ENCODE measurements at regions not wholly inside any gene's neighbourhood (a gene's known extent, or its start where the extent isn't known, plus 50 kb on each side); places are given as distances from the start of the nearest gene placed in this dataset.

- DNase-seq (ENCODE audit: low read depth in 3 of 3, low spot score in 2 of 3) = no peak
Observed at GRCh38 chr2:228658998-228659397, 477.5 kb upstream of the SPHKAP start.

- DNase-seq (ENCODE audit: low read depth in 3 of 3, low spot score in 2 of 3) = no peak
Observed at GRCh38 chr2:228657807-228658402, 476.4 kb upstream of the SPHKAP start.

DNA sequence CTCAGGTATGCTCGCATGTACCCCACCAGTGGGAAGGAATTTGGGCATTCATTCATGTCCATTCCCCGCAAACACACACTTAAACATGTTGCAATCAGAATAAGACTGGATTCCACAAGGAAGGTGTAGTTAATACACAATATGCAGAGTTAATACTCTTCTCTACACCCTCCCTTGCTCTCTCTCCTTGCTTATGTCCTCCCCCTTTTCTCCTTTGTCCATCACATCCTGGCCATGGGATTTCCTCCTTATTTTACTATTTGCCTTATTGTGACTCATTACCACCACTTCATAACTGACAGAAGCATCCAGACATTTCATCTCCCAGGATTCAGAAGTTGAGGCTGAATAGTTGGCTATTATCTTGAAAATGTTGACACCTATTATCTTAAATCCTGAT lies 473.8 kb upstream of the SPHKAP start:
- no peak for DNase-seq (ENCODE audit: low read depth in 3 of 3, low spot score in 2 of 3)

DNA sequence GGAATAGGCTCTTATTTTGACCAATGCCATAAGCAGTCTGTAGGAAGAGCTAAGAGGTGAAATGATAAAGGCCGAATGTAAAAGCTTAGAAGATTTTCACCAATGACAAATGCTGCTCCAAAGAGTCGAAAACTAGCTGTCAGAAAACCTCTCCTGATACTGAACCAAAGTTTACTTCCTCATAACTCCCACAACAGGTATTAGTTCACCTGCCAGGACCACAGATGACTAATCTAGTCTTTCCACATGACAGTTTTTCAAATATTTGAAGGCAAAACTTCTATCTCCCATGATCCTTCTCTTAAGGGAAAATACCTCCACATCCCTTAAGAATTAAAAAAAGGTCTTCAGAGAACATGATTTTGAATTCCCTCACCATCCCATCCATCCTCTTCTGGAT lies 473.2 kb upstream of the SPHKAP start:
- no peak for DNase-seq (ENCODE audit: low read depth in 3 of 3, low spot score in 2 of 3)

GRCh38 chr2:228653884-228654283 lies 472.4 kb upstream of the SPHKAP start:
- no peak for DNase-seq (ENCODE audit: low read depth in 3 of 3, low spot score in 2 of 3)

DNA sequence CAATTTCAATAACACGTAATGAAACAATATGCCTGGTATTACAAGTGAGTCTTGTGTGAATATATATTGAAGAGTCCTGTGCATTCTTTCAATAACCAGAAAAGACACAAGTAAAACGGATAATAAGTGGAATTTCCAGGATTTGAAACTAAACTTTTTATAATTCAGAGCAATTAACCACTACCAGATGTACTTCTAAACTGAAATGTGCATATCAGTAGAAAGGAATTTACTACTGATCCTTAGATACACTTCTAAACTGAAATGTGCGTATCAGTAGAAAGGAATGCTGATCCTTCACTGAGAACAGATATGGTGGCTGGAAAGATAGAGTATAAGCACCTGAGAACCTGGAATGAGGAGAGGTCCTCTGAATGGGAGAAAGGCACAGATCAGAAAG lies 470.9 kb upstream of the SPHKAP start:
- DNase-seq (ENCODE audit: low read depth in 3 of 3, low spot score in 2 of 3) = no peak

DNA sequence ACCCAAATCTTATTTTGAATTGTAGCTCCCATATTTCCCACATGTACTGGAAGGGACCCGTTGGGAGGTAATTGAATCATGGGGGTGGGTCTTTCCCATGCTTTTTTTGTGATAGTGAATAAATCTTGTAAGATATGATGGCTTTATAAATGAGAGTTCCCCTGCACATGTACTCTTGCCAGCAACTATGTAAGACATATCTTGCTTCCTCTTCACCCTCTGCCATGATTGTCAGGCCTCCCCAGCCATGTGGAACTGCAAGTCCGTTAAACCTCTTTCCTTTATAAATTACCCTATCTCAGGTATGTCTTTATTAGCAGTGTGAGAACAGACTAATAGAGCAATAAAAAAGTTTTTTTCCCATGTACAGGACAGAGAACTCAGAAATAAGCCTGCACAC lies 468.4 kb upstream of the SPHKAP start:
- DNase-seq (ENCODE audit: low read depth in 3 of 3, low spot score in 2 of 3) = no peak

GRCh38 chr2:228649447-228649846 lies 468.0 kb upstream of the SPHKAP start:
- no peak for DNase-seq (ENCODE audit: low read depth in 3 of 3, low spot score in 2 of 3)

- no peak for DNase-seq (ENCODE audit: low read depth in 3 of 3, low spot score in 2 of 3)
Observed at GRCh38 chr2:228648541-228648940, 467.1 kb upstream of the SPHKAP start.

- no peak for DNase-seq (ENCODE audit: low read depth in 3 of 3, low spot score in 2 of 3)
Observed at GRCh38 chr2:228646061-228646460, 464.6 kb upstream of the SPHKAP start.

- DNase-seq (ENCODE audit: low read depth in 3 of 3, low spot score in 2 of 3) = no peak
Observed at GRCh38 chr2:228644199-228644598, 462.7 kb upstream of the SPHKAP start.

DNA sequence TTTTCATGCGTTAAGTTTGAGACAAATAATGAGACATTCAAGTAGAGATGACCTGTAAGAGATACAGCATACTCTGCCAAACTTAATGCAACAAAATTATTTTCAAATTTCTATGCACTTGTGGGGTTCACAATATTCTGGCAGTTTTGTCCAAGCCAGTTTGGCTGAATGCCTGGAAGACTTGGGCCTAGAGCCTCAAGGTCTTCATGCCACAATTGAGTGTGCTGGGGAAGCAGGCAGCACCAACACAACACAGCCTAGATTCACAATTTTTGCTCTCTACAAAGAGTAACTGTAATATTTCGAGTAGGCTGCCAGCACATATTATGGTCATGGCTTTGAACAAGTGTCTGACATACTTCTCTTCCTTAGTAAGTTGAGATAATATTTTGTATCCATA lies 461.4 kb upstream of the SPHKAP start:
- DNase-seq (ENCODE audit: low read depth in 3 of 3, low spot score in 2 of 3) = no peak

DNA sequence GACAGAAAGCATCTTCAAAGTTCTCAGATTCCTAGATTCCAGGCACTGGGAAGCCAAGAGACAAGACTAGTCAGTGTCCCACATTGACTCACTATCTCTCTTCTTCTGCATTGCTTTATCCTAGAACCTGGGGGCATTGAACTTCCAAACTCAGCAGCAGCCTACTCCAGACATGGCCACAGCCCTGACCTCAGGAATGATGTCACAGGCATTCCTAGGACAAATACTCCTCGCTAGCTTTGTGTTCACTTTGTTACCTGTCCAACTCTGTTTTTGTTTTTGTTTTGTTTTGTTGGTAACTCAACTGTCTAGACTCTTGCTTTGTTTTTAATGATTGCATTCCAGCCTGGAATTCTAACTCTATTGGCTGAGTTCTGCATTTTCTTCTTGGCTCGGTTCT lies 449.3 kb upstream of the SPHKAP start:
- no peak for DNase-seq (ENCODE audit: low read depth in 3 of 3, low spot score in 2 of 3)

- no peak for DNase-seq (ENCODE audit: low read depth in 3 of 3, low spot score in 2 of 3)
Observed at GRCh38 chr2:228629251-228629650, 447.8 kb upstream of the SPHKAP start.

GRCh38 chr2:228628682-228629081 lies 447.2 kb upstream of the SPHKAP start:
- DNase-seq (ENCODE audit: low read depth in 3 of 3, low spot score in 2 of 3) = no peak

- DNase-seq (ENCODE audit: low read depth in 3 of 3, low spot score in 2 of 3) = no peak
Observed at GRCh38 chr2:228627510-228627909, 446.0 kb upstream of the SPHKAP start.

DNA sequence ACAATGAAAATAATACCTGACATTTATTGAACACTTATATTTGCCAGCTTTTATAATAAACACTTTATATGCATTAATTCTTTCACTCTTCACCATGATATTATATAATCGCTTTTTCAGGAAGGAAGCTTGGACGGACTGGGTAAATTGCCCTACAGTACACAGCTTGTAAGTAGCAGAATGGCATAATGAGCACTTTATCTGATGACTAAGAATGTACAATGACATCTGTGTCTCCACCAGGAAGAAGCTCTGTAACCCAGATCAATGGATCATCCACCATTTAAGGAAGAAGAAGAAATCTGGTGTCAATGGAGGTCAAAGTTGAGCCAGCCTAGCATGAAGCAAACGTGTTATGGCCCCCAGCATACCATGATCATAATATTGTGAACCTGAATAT lies 444.0 kb upstream of the SPHKAP start:
- DNase-seq (ENCODE audit: low read depth in 3 of 3, low spot score in 2 of 3) = no peak

DNA sequence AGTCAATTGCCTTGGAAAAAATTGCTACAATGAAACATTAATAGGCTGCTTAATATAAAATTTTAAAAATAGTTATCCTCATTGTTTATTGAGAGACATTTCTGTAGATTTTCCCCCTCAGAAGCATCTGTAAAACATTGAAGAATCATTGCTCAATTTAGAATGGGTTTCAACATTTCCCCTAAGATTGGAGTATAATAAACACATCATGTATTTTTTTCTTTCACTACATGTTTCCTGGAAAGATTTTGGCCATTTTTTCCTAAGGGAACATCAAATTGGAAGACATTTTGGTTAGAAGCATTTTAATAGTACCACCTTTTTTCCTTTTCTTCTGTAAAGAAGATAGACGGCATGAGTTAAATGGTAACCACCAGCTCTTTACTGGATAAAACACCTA lies 443.2 kb upstream of the SPHKAP start:
- no peak for DNase-seq (ENCODE audit: low read depth in 3 of 3, low spot score in 2 of 3)

- DNase-seq (ENCODE audit: low read depth in 3 of 3, low spot score in 2 of 3) = no peak
Observed at GRCh38 chr2:228615496-228615895, 434.0 kb upstream of the SPHKAP start.

DNA sequence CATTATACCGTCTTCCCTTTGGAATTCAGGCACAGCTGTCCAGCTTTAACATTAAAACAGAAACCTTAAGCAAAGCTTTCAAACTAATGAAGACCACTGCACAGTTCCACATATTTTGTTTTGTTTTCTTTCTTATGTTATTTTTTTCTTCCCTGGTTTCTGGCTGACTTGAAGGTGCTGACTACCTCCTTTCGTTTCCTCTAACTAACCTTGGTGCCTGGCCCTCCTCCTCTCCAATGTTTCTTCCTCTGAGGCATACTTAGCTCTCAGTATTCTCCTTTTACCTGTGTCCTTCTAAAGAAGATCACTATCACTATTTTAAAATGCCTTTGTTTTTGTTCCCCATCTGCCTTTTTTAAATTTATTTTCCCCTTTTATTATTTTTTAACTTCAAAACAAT lies 433.3 kb upstream of the SPHKAP start:
- no peak for DNase-seq (ENCODE audit: low read depth in 3 of 3, low spot score in 2 of 3)

DNA sequence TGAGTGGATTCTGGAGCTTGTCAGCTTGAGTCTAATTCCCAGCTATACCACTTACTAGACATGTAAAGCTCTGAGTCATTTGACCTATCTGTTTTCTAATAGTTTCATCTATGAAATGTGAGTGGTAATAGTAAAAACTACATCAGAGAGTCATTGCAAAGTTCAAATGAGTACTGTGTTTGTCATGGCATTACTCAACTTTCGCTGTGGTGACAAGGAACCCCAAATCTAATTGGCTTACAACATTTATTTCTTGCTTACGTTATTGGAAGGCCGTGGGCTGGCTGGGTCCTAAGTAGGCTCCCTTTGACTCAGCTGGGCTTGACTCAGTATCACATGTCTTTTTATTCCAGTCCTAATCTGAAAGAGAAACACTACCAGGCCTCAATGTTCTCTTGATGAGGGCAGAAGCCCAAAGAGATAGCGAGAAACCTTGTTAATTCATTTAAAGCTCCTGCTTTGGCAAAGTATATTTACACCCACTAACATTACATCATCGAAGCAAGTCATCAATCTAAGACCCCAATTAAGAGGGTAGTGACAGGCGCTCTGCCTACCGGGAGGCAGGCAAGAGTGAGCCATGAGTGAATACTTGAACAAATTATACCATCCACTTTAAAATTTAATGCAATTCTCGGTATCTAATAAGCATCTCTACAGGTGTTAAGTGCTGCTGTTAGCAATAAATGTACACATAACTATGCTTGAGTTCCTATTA lies 431.8 kb upstream of the SPHKAP start:
- no peak for DNase-seq (ENCODE audit: low read depth in 3 of 3, low spot score in 2 of 3)

- no peak for DNase-seq (ENCODE audit: low read depth in 3 of 3, low spot score in 2 of 3)
Observed at GRCh38 chr2:228611171-228611570, 429.7 kb upstream of the SPHKAP start.

- DNase-seq (ENCODE audit: low read depth in 3 of 3, low spot score in 2 of 3) = no peak
Observed at GRCh38 chr2:228602288-228602687, 420.8 kb upstream of the SPHKAP start.
